Keratinocyte (primary cell): ENCODE measurements at regions not wholly inside any gene's neighbourhood (a gene's known extent, or its start where the extent isn't known, plus 50 kb on each side); places are given as distances from the start of the nearest gene placed in this dataset.

Experiments used
- DNase-seq: peaks from one replicate; pipeline ENCODE4 v3.0.0-alpha.2; 2011; ENCODE audit warnings: low read depth, missing footprints, low spot score
- FAIRE-seq: peaks from 2 replicates; lab custom pipeline; 2011; peaks lifted over from hg19 to GRCh38; lab: Jason Lieb, UNC
- H2AFZ ChIP-seq: 2 replicates; pipeline ENCODE4 v1.6.0; 2012; ENCODE audit warnings: low read length, control low read depth, inconsistent platforms; ENCODE audit not compliant: control insufficient read depth
- H3K27ac ChIP-seq: 2 replicates; pipeline ENCODE4 v1.5.1; 2011; ENCODE audit warnings: low read length; ENCODE audit not compliant: control insufficient read depth, insufficient read depth
- H3K27me3 ChIP-seq: 3 replicates; pipeline ENCODE4 v1.6.0; 2011; ENCODE audit warnings: low read length; ENCODE audit not compliant: control insufficient read depth, insufficient read depth; ENCODE audit errors: extremely low read depth
- H3K36me3 ChIP-seq, 2 experiments: 2 replicates in 1 of 2; 3 replicates in 1 of 2; pipeline ENCODE4 v1.5.1; 2011; ENCODE audit warnings: low read length in 2 of 2, mild to moderate bottlenecking in 1 of 2; ENCODE audit not compliant: control insufficient read depth in 2 of 2, insufficient read depth in 2 of 2; ENCODE audit errors: extremely low read depth in 1 of 2
- H3K4me1 ChIP-seq: 3 replicates; pipeline ENCODE4 v1.5.1; 2011; ENCODE audit warnings: low read length; ENCODE audit not compliant: control insufficient read depth, insufficient read depth; ENCODE audit errors: extremely low read depth
- H3K4me2 ChIP-seq: 3 replicates; pipeline ENCODE4 v1.6.0; 2011; ENCODE audit warnings: low read depth, low read length; ENCODE audit not compliant: control insufficient read depth, insufficient read depth; ENCODE audit errors: extremely low read depth
- H3K4me3 ChIP-seq, 3 experiments: fragments of 200-600 bp in 1 of 3; sonication (generic) in 1 of 3; 2 replicates in 2 of 3; 3 replicates in 1 of 3; pipeline ENCODE4 v1.5.1; 2011 to 2016; ENCODE audit warnings: low read length in 3 of 3, mild to moderate bottlenecking in 3 of 3, control low read depth in 2 of 3, inconsistent platforms in 1 of 3, low read depth in 1 of 3, mixed read lengths in 1 of 3, mixed run types in 1 of 3, moderate library complexity in 1 of 3; ENCODE audit not compliant: control insufficient read depth in 2 of 3, insufficient read depth in 2 of 3; ENCODE audit errors: extremely low read depth in 1 of 3
- H3K79me2 ChIP-seq: 2 replicates; pipeline ENCODE4 v1.6.0; 2012; ENCODE audit warnings: low read length; ENCODE audit not compliant: control insufficient read depth, insufficient read depth
- H3K9ac ChIP-seq: 3 replicates; pipeline ENCODE4 v1.6.0; 2011; ENCODE audit warnings: low read length; ENCODE audit not compliant: control insufficient read depth, insufficient read depth; ENCODE audit errors: extremely low read depth
- H3K9me1 ChIP-seq: 3 replicates; pipeline ENCODE4 v1.6.0; 2011; ENCODE audit warnings: low read length; ENCODE audit not compliant: control insufficient read depth, insufficient read depth; ENCODE audit errors: extremely low read depth
- H3K9me3 ChIP-seq: 2 replicates; pipeline ENCODE4 v1.5.1; 2012; ENCODE audit warnings: low read depth, low read length; ENCODE audit not compliant: control insufficient read depth
- H4K20me1 ChIP-seq: 3 replicates; pipeline ENCODE4 v1.6.0; 2011; ENCODE audit warnings: low read length; ENCODE audit not compliant: control insufficient read depth, insufficient read depth; ENCODE audit errors: extremely low read depth
- CTCF ChIP-seq, 3 experiments: IDR thresholded peaks in 1 of 3; conservative IDR thresholded peaks in 1 of 3; optimal IDR thresholded peaks in 1 of 3; 2 replicates in 2 of 3; 3 replicates in 1 of 3; pipeline versions ENCODE3 to v1.5.1; 2011; ENCODE audit warnings: low read length in 3 of 3, mild to moderate bottlenecking in 3 of 3, moderate library complexity in 2 of 3, control low read depth in 1 of 3, inconsistent platforms in 1 of 3; ENCODE audit not compliant: insufficient read depth in 2 of 3; ENCODE audit errors: extremely low read depth in 1 of 3
- EZH2 ChIP-seq: IDR thresholded peaks from one replicate; pipeline ENCODE4 v1.6.1; 2012; ENCODE audit warnings: inconsistent platforms, mild to moderate bottlenecking, low read length, moderate library complexity
- dilution Hi-C: fragments of 300-500 bp; cut with MboI; formaldehyde crosslinking; loops from one replicate; pipeline ENCODE4 v1.7.0; 2020; ENCODE audit warnings: low sequenced_read_pairs; ENCODE audit not compliant: extremely low pct_ligation_motif_present

- Histone ChIP-seq H3K4me2 (no peak overlapping the region), H3K36me3 (no peaks in the 10 kb centered on the region), H2AFZ (no peak overlapping the region), H3K27me3 (no peaks in the 10 kb centered on the region), H3K9me3 (peaks cover 2% of the 10 kb centered on the region), H3K27ac (no peak overlapping the region), H3K4me1 (peaks cover 20% of the 10 kb centered on the region), H3K4me3 (no peak overlapping the region), H3K79me2 (no peaks in the 10 kb centered on the region), H4K20me1 (no peaks in the 10 kb centered on the region), H3K9me1 (no peaks in the 10 kb centered on the region), H3K9ac (no peak overlapping the region)
- dilution Hi-C loops: loop anchor here (25.0 kb wide), 1 partner anchor 259 kb away; the partner anchor contains the start of gene SPO11
- DNase-seq (no peak), FAIRE-seq (no peak)
- TF ChIP-seq CTCF (optimal IDR thresholded peaks at IDR 0.05 in 1 of 3, IDR thresholded peaks at IDR 0.05 in 1 of 3, conservative IDR thresholded peaks at IDR 0.05 in 1 of 3; ENCODE audit: extremely low read depth in 1 of 3, insufficient read depth in 2 of 3, low read length in 3 of 3): no peak
- TF ChIP-seq EZH2: no peak
These were observed 188.3 kb downstream of the BMP7 start for GRCh38 chr20:57078116-57078515.

- Histone ChIP-seq H3K9ac (no peak overlapping the region), H3K9me1 (no peaks in the 10 kb centered on the region), H2AFZ (no peak overlapping the region), H3K4me2 (no peak overlapping the region), H4K20me1 (no peaks in the 10 kb centered on the region), H3K4me3 (no peak overlapping the region), H3K36me3 (no peaks in the 10 kb centered on the region), H3K79me2 (no peaks in the 10 kb centered on the region), H3K27ac (no peak overlapping the region), H3K4me1 (peaks cover 20% of the 10 kb centered on the region), H3K9me3 (peaks cover 2% of the 10 kb centered on the region), H3K27me3 (no peaks in the 10 kb centered on the region)
- DNase-seq (no peak), FAIRE-seq (no peak)
- no peak for TF ChIP-seq EZH2
- dilution Hi-C loops: loop anchor here (25.0 kb wide), 1 partner anchor 258 kb away; the partner anchor contains the start of gene SPO11
These were observed 187.1 kb downstream of the BMP7 start for GRCh38 chr20:57079031-57080005.
